Activated CD4-positive, alpha-beta memory T cell treated with anti-CD3 and anti-CD28 coated beads for 36 hours (primary cell): ENCODE measurements at regions not wholly inside any gene's neighbourhood (a gene's known extent, or its start where the extent isn't known, plus 50 kb on each side); places are given as distances from the start of the nearest gene placed in this dataset.
"Not testable (repeated sequence)": the region's sequence is repeated elsewhere in the genome, so short reads cannot be mapped to it uniquely, and the experiment has no call there.

Experiments
- CTCF ChIA-PET: fragments of 350-600 bp; sonication (Branson Sonifier 250); formaldehyde crosslinking; loops from one replicate; lab custom pipeline; 2021; ENCODE audit warnings: antibody characterized with exemption, inconsistent platforms; lab: Charles Lee
- POLR2A ChIA-PET: fragments of 350-600 bp; sonication (Branson Sonifier 250); formaldehyde crosslinking; loops from one replicate; lab custom pipeline; 2021; ENCODE audit warnings: antibody characterized with exemption; lab: Charles Lee
- DNase-seq: peaks from one replicate; pipeline ENCODE4 v3.0.0-alpha.2; 2020
- H3K27ac Mint-ChIP-seq: one replicate; pipeline ENCODE4 v1.8.0; 2021; ENCODE audit warnings: mixed read lengths
- H3K27me3 Mint-ChIP-seq: one replicate; pipeline ENCODE4 v1.8.0; 2021; ENCODE audit warnings: mixed read lengths
- H3K36me3 Mint-ChIP-seq: one replicate; pipeline ENCODE4 v1.8.0; 2021; ENCODE audit warnings: mixed read lengths
- H3K4me1 Mint-ChIP-seq: one replicate; pipeline ENCODE4 v1.8.0; 2021; ENCODE audit warnings: low read depth, mixed read lengths
- H3K4me3 Mint-ChIP-seq: one replicate; pipeline ENCODE4 v1.8.0; 2021; ENCODE audit warnings: mild to moderate bottlenecking, mixed read lengths
- H3K9me3 Mint-ChIP-seq: one replicate; pipeline ENCODE4 v1.8.0; 2021; ENCODE audit warnings: mixed read lengths
- intact Hi-C: fragments of 100-400 bp; cut with micrococcal nuclease; formaldehyde crosslinking; loops from one replicate; pipeline ENCODE4 v1.15.1; 2023

GRCh38 chr10:56028298-56029132 lies 332.5 kb downstream of the ZWINT start:
- peaks cover 3% of the 10 kb centered on the region for H3K9me3 Mint-ChIP-seq
- intact Hi-C loops, result no loop called here
- no peak for DNase-seq
- CTCF ChIA-PET, result no interaction called here
- no peaks in the 10 kb centered on the region for H3K4me1 Mint-ChIP-seq
- no peak overlapping the region for H3K4me3 Mint-ChIP-seq
- H3K27me3 Mint-ChIP-seq, result no peaks in the 10 kb centered on the region
- no peaks in the 10 kb centered on the region for H3K36me3 Mint-ChIP-seq
- no peak overlapping the region for H3K27ac Mint-ChIP-seq
- POLR2A ChIA-PET, result no interaction called here

GRCh38 chr10:56012101-56012500 lies 349.0 kb downstream of the ZWINT start:
- DNase-seq, result no peak
- ChIA-PET POLR2A (no interaction called here), CTCF (no interaction called here)
- Mint-ChIP-seq H3K36me3 (no peaks in the 10 kb centered on the region), H3K27ac (no peak overlapping the region), H3K4me3 (no peak overlapping the region), H3K4me1 (no peaks in the 10 kb centered on the region), H3K27me3 (no peaks in the 10 kb centered on the region), H3K9me3 (peaks cover 14% of the 10 kb centered on the region)
- intact Hi-C loops, result no loop called here

- H3K27me3 Mint-ChIP-seq, result no peaks in the 10 kb centered on the region
- POLR2A ChIA-PET, result no interaction called here
- H3K4me3 Mint-ChIP-seq, result no peak overlapping the region
- intact Hi-C loops, result no loop called here
- DNase-seq, result no peak
- no peaks in the 10 kb centered on the region for H3K36me3 Mint-ChIP-seq
- H3K4me1 Mint-ChIP-seq, result no peaks in the 10 kb centered on the region
- no peak overlapping the region for H3K27ac Mint-ChIP-seq
- CTCF ChIA-PET, result no interaction called here
- H3K9me3 Mint-ChIP-seq, result peaks cover 6% of the 10 kb centered on the region
Measured at GRCh38 chr10:56003555-56003954, 357.5 kb downstream of the ZWINT start.

GRCh38 chr10:55989188-55989587 lies 371.9 kb downstream of the ZWINT start:
- H3K4me3 Mint-ChIP-seq, result no peak overlapping the region
- no peaks in the 10 kb centered on the region for H3K27me3 Mint-ChIP-seq
- no peaks in the 10 kb centered on the region for H3K4me1 Mint-ChIP-seq
- H3K36me3 Mint-ChIP-seq, result no peaks in the 10 kb centered on the region
- H3K9me3 Mint-ChIP-seq, result peaks cover 3% of the 10 kb centered on the region
- intact Hi-C loops, result no loop called here
- DNase-seq, result no peak
- CTCF ChIA-PET, result no interaction called here
- POLR2A ChIA-PET, result no interaction called here
- H3K27ac Mint-ChIP-seq, result no peak overlapping the region

GRCh38 chr10:55979203-55979602 lies 381.9 kb downstream of the ZWINT start:
- POLR2A ChIA-PET, result no interaction called here

GRCh38 chr10:55966101-55966500 lies 395.0 kb downstream of the ZWINT start:
- H3K36me3 Mint-ChIP-seq, result no peaks in the 10 kb centered on the region
- no peaks in the 10 kb centered on the region for H3K4me1 Mint-ChIP-seq
- no peak overlapping the region for H3K4me3 Mint-ChIP-seq
- H3K27ac Mint-ChIP-seq, result no peak overlapping the region
- intact Hi-C loops, result no loop called here
- CTCF ChIA-PET, result no interaction called here
- peaks cover 6% of the 10 kb centered on the region for H3K9me3 Mint-ChIP-seq
- POLR2A ChIA-PET, result no interaction called here
- no peak for DNase-seq
- H3K27me3 Mint-ChIP-seq, result no peaks in the 10 kb centered on the region

More at GRCh38 chr10:55979203-55979602, 381.9 kb downstream of the ZWINT start:
- intact Hi-C loops, result no loop called here
- no peak for DNase-seq
- Mint-ChIP-seq H3K4me1 (no peaks in the 10 kb centered on the region), H3K27me3 (no peaks in the 10 kb centered on the region), H3K9me3 (no peaks in the 10 kb centered on the region), H3K4me3 (no peak overlapping the region), H3K27ac (no peak overlapping the region), H3K36me3 (no peaks in the 10 kb centered on the region)
- CTCF ChIA-PET, result no interaction called here

GRCh38 chr10:55943403-55943802 lies 417.7 kb downstream of the ZWINT start:
- intact Hi-C loops, result no loop called here
- Mint-ChIP-seq H3K36me3 (no peaks in the 10 kb centered on the region), H3K9me3 (peaks cover 7% of the 10 kb centered on the region), H3K27ac (no peak overlapping the region), H3K27me3 (no peaks in the 10 kb centered on the region), H3K4me1 (no peaks in the 10 kb centered on the region), H3K4me3 (no peak overlapping the region)
- DNase-seq, result no peak
- CTCF ChIA-PET, result no interaction called here
- POLR2A ChIA-PET, result no interaction called here

- Mint-ChIP-seq H3K4me1 (no peaks in the 10 kb centered on the region), H3K36me3 (no peaks in the 10 kb centered on the region), H3K27ac (no peak overlapping the region), H3K27me3 (no peaks in the 10 kb centered on the region), H3K9me3 (no peaks in the 10 kb centered on the region), H3K4me3 (no peak overlapping the region)
- CTCF ChIA-PET, result no interaction called here
- DNase-seq, result no peak
- intact Hi-C loops, result no loop called here
- POLR2A ChIA-PET, result no interaction called here
Measured at GRCh38 chr10:55929291-55929690, 431.8 kb downstream of the ZWINT start.

GRCh38 chr10:55899472-55900147 lies 461.4 kb downstream of the ZWINT start:
- H3K4me3 Mint-ChIP-seq, POLR2A ChIA-PET: not testable (repeated sequence)

GRCh38 chr10:55897490-55897921 lies 463.6 kb downstream of the ZWINT start:
- H3K9me3 Mint-ChIP-seq, result peaks cover 3% of the 10 kb centered on the region
- POLR2A ChIA-PET, result no interaction called here
- H3K27me3 Mint-ChIP-seq, result no peaks in the 10 kb centered on the region
- no peak overlapping the region for H3K4me3 Mint-ChIP-seq
- H3K27ac Mint-ChIP-seq, result no peak overlapping the region
- no peaks in the 10 kb centered on the region for H3K36me3 Mint-ChIP-seq
- intact Hi-C loops, result no loop called here
- H3K4me1 Mint-ChIP-seq, result no peaks in the 10 kb centered on the region
- no peak for DNase-seq
- CTCF ChIA-PET, result no interaction called here

More at GRCh38 chr10:55899472-55900147, 461.4 kb downstream of the ZWINT start:
- H3K4me1 Mint-ChIP-seq, H3K27ac Mint-ChIP-seq, H3K27me3 Mint-ChIP-seq, H3K9me3 Mint-ChIP-seq, intact Hi-C loops, DNase-seq, H3K36me3 Mint-ChIP-seq: not testable (repeated sequence)
- CTCF ChIA-PET, result interaction anchor here (0.5 kb wide), 1 partner anchor 969 kb away, joined by 3 read pairs; no protein-coding TSS in a partner anchor

- H3K4me3 Mint-ChIP-seq, result no peak overlapping the region
- no peak for DNase-seq
- intact Hi-C loops, result no loop called here
- POLR2A ChIA-PET, result no interaction called here
- no peaks in the 10 kb centered on the region for H3K36me3 Mint-ChIP-seq
- H3K27me3 Mint-ChIP-seq, result no peaks in the 10 kb centered on the region
- CTCF ChIA-PET, result no interaction called here
- H3K27ac Mint-ChIP-seq, result no peak overlapping the region
- H3K4me1 Mint-ChIP-seq, result no peaks in the 10 kb centered on the region
- peaks cover 3% of the 10 kb centered on the region for H3K9me3 Mint-ChIP-seq
Measured at GRCh38 chr10:55892276-55892675, 468.8 kb downstream of the ZWINT start.

GRCh38 chr10:55881588-55881987 lies 479.5 kb downstream of the ZWINT start:
- intact Hi-C loops, result no loop called here

More at GRCh38 chr10:55881588-55881987, 479.5 kb downstream of the ZWINT start:
- no peaks in the 10 kb centered on the region for H3K4me1 Mint-ChIP-seq
- peaks cover 26% of the 10 kb centered on the region for H3K9me3 Mint-ChIP-seq
- no peak overlapping the region for H3K27ac Mint-ChIP-seq
- H3K4me3 Mint-ChIP-seq, result no peak overlapping the region
- no peak for DNase-seq
- H3K27me3 Mint-ChIP-seq, result no peaks in the 10 kb centered on the region
- no peaks in the 10 kb centered on the region for H3K36me3 Mint-ChIP-seq
- ChIA-PET CTCF (no interaction called here), POLR2A (no interaction called here)
